Endodermal cell (in vitro differentiated cells): ENCODE measurements at regions not wholly inside any gene's neighbourhood (a gene's known extent, or its start where the extent isn't known, plus 50 kb on each side); places are given as distances from the start of the nearest gene placed in this dataset.

ENCODE experiments used
- DNase-seq: peaks from one replicate; pipeline ENCODE4 v3.0.0-alpha.2; 2017
- H3K27ac ChIP-seq: 2 replicates; pipeline ENCODE4 v1.5.1; 2013; ENCODE audit warnings: mild to moderate bottlenecking, low read depth, low read length, moderate library complexity
- H3K27me3 ChIP-seq: 2 replicates; pipeline ENCODE4 v1.6.1; 2013; ENCODE audit warnings: mild to moderate bottlenecking, low read length, moderate library complexity; ENCODE audit not compliant: insufficient read depth, control insufficient read depth, poor library complexity, severe bottlenecking
- H3K36me3 ChIP-seq: 2 replicates; pipeline ENCODE4 v1.7.0; 2013; ENCODE audit warnings: mild to moderate bottlenecking, low read length, moderate library complexity; ENCODE audit not compliant: control insufficient read depth, insufficient read depth
- H3K4me1 ChIP-seq: one replicate; pipeline ENCODE4 v1.7.0; 2013; ENCODE audit warnings: low read length; ENCODE audit not compliant: control insufficient read depth, insufficient read depth
- H3K4me3 ChIP-seq: 2 replicates; pipeline ENCODE4 v1.5.1; 2013; ENCODE audit warnings: mild to moderate bottlenecking, low read length, moderate library complexity
- H3K9ac ChIP-seq: 2 replicates; pipeline ENCODE4 v1.6.1; 2013; ENCODE audit warnings: mild to moderate bottlenecking, low read length, moderate library complexity; ENCODE audit not compliant: poor library complexity, severe bottlenecking; ENCODE audit errors: extremely low read depth
- H3K9me3 ChIP-seq: 2 replicates; pipeline ENCODE4 v1.6.1; 2013; ENCODE audit warnings: mild to moderate bottlenecking, low read length, moderate library complexity; ENCODE audit not compliant: control insufficient read depth
- H3K27ac Mint-ChIP-seq: 2 replicates; pipeline ENCODE4 v1.8.0; 2020; ENCODE audit warnings: mixed read lengths
- H3K27me3 Mint-ChIP-seq: 2 replicates; pipeline ENCODE4 v1.8.0; 2021; ENCODE audit warnings: mild to moderate bottlenecking, mixed read lengths; ENCODE audit not compliant: insufficient read depth
- H3K36me3 Mint-ChIP-seq: 2 replicates; pipeline ENCODE4 v1.8.0; 2020; ENCODE audit warnings: low read depth, mixed read lengths
- H3K4me1 Mint-ChIP-seq: 2 replicates; pipeline ENCODE4 v1.8.0; 2020; ENCODE audit warnings: mixed read lengths
- H3K4me3 Mint-ChIP-seq: 2 replicates; pipeline ENCODE4 v1.8.0; 2020; ENCODE audit warnings: mild to moderate bottlenecking, moderate library complexity, mixed read lengths
- H3K9me3 Mint-ChIP-seq: 2 replicates; pipeline ENCODE4 v1.8.0; 2020; ENCODE audit warnings: mild to moderate bottlenecking, mixed read lengths
- CTCF ChIP-seq: fragments of 200-600 bp; sonication (generic); conservative IDR thresholded peaks from 2 replicates; pipeline ENCODE4 v1.5.0; 2021; ENCODE audit warnings: antibody characterized with exemption, mild to moderate bottlenecking
- WGBS, 2 experiments: methylation state at CpG; one replicate each; pipeline versions ENCODE4 v1.1.5 to v1.1.7; 2013; ENCODE audit warnings: missing lambda C conversion rate in 2 of 2, mixed read lengths in 1 of 2; ENCODE audit not compliant: insufficient coverage in 1 of 2, insufficient read length in 1 of 2; 5-methylcytosine and 5-hydroxymethylcytosine counted together

DNA sequence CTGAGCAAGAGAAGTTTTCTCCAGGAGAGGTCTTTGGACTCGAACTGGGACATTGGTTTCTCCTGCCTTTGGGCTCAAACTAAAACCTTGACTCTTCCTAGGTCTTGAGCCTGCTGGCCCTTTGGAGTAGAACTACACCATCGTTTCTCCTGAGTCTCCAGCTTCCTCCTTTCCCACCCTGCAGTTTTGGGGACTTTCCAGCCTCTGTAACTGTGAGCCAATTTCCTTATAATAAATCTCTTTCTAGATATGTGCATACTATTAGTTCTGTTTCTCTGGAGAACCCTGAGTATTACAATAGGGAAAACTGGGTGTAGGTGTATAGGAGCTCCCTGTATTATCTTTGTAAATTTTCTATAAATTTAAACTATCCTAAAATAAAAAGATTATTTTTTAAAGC is 219.8 kb upstream of the AGAP1 start:
- Mint-ChIP-seq H3K4me1 (peaks cover 2% of the 10 kb centered on the region), H3K4me3 (no peak overlapping the region), H3K27me3 (peaks cover 2% of the 10 kb centered on the region), H3K27ac (no peak overlapping the region), H3K36me3 (no peaks in the 10 kb centered on the region), H3K9me3 (peaks cover 5% of the 10 kb centered on the region)
- no peaks in the 10 kb centered on the region for H3K4me1 ChIP-seq
- no peaks in the 10 kb centered on the region for H3K27me3 ChIP-seq
- no peak overlapping the region for H3K27ac ChIP-seq
- WGBS, 2 experiments: 71 to 86% methylated on average over 2 of the region's 2 CpGs
- H3K9me3 ChIP-seq: no peaks in the 10 kb centered on the region
- TF ChIP-seq CTCF: no peak
- no peak overlapping the region for H3K9ac ChIP-seq
- H3K4me3 ChIP-seq: no peak overlapping the region
- H3K36me3 ChIP-seq: no peaks in the 10 kb centered on the region
- no peak for DNase-seq

DNA sequence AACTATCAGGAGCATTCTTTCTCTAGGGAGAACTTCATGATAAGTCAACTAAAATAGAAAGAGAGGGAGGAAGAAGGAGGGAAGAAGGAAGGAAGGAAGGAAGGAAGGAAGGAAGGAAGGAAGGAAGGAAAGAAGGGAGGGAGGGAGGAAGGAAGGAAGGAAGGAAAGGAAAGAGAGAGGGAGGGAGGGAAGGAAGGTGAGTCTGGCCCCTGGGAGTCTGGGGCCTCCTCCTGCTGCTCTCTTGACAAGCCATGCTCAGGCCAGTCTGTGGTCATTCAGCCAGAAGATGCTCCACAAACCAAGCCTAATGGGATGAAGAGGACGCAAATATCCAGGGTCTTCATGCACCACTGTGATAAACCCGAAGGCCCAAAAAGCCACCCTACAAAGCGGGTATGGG is 216.4 kb upstream of the AGAP1 start:
- Histone ChIP-seq H3K27me3 (no peaks in the 10 kb centered on the region), H3K9me3 (no peaks in the 10 kb centered on the region), H3K27ac (no peak overlapping the region), H3K4me1 (no peaks in the 10 kb centered on the region), H3K36me3 (no peaks in the 10 kb centered on the region), H3K4me3 (no peak overlapping the region), H3K9ac (no peak overlapping the region)
- Mint-ChIP-seq H3K36me3 (no peaks in the 10 kb centered on the region), H3K9me3 (peaks cover 5% of the 10 kb centered on the region), H3K27me3 (peaks cover 6% of the 10 kb centered on the region), H3K4me1 (no peaks in the 10 kb centered on the region), H3K27ac (no peak overlapping the region), H3K4me3 (no peak overlapping the region)
- no peak for DNase-seq
- no peak for TF ChIP-seq CTCF
- WGBS, 2 experiments: 88 to 90% methylated on average over 3 of the region's 3 CpGs

GRCh38 chr2:235278771-235279355 is 215.0 kb upstream of the AGAP1 start:
- Histone ChIP-seq H3K27ac (no peak overlapping the region), H3K4me3 (no peak overlapping the region), H3K9me3 (no peaks in the 10 kb centered on the region), H3K9ac (no peak overlapping the region), H3K36me3 (no peaks in the 10 kb centered on the region), H3K27me3 (no peaks in the 10 kb centered on the region), H3K4me1 (no peaks in the 10 kb centered on the region)
- peaks cover 6% of the 10 kb centered on the region for H3K27me3 Mint-ChIP-seq
- no peak for DNase-seq
- H3K4me3 Mint-ChIP-seq: no peak overlapping the region
- H3K36me3 Mint-ChIP-seq: no peaks in the 10 kb centered on the region
- no peaks in the 10 kb centered on the region for H3K4me1 Mint-ChIP-seq
- no peak for TF ChIP-seq CTCF
- peaks cover 5% of the 10 kb centered on the region for H3K9me3 Mint-ChIP-seq
- no peak overlapping the region for H3K27ac Mint-ChIP-seq
- 86 to 95% methylated on average over 2 to 6 of the region's 6 CpGs for WGBS, 2 experiments
